ENCODE measurements at regions not wholly inside any gene's neighbourhood (a gene's known extent, or its start where the extent isn't known, plus 50 kb on each side); places are given as distances from the start of the nearest gene placed in this dataset.

DNA sequence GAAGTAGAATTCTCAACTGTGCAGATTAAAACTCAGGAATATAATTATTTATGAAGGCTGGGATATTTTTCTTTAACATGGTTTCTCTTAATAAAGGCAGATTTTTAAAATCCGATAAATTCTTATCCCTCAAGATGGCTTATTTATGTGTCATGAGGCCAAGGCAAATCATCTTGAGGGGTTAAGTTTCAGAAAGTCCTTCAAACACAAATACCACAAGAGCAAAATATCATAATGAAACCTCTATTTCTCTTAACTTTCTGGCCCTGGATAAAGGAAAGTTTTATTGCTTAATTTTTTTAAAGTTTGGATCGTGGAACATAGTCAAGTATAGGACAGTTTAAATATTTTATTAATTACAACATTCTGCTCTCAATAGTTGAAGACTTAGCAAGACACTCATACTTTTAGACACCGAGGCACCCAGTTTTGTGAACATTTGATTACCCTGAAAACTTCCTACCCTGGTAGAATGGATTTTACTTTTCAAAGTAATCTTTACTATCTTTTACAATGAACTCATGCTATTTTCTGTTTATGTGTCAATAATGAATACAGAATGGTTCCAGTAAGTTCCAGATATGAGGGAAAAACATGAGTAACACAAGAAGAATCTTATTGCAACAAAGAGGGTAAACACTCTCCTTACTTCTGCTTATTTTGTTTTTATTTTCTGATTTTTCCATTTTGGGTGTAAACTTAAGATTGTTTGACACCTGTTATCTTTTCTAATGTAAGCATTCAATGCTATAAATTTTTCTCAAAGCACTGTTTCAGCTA lies 200.7 kb upstream of the IL15 start:
- no peaks in the 10 kb centered on the region for H4K20me1 ChIP-seq (replicated peaks; ENCODE audit: control insufficient read depth, extremely low read depth, insufficient read depth, low read length)
- POLR2A ChIA-PET = no interaction called here
- H3K9ac ChIP-seq (replicated peaks; ENCODE audit: extremely low read depth, insufficient read depth, low read length) = no peak overlapping the region
- DNase-seq (ENCODE audit: low read depth, low spot score) = no peak
- H3K27ac ChIP-seq (ENCODE audit: insufficient read depth, low read depth, low read length) = no peak overlapping the region
- no peak overlapping the region for H2AFZ ChIP-seq (ENCODE audit: low read depth, low read length)
- no peaks in the 10 kb centered on the region for H3K36me3 ChIP-seq (ENCODE audit: control insufficient read depth in 2 of 2, extremely low read depth in 1 of 2, insufficient read depth in 2 of 2, low read length in 2 of 2)
- CTCF ChIA-PET = interaction anchor here (1.9 kb wide), 1 partner anchor 13 kb away, joined by 5 read pairs; no protein-coding TSS in a partner anchor
- no TSS peak for BruUV-seq (replicated peaks)
- TF ChIP-seq POLR2AphosphoS5 (IDR thresholded peaks at IDR 0.05; ENCODE audit: insufficient read depth, low read depth, low read length) (no peak), EZH2 (IDR thresholded peaks at IDR 0.05; ENCODE audit: borderline replicate concordance, low read depth, low read length, severe bottlenecking) (no peak), MAX (IDR thresholded peaks at IDR 0.05; ENCODE audit: insufficient read depth, insufficient read length) (no peak), FOS (IDR thresholded peaks at IDR 0.05; ENCODE audit: borderline replicate concordance, insufficient read depth, low read length) (no peak), JUN (IDR thresholded peaks at IDR 0.05; ENCODE audit: borderline replicate concordance, insufficient read depth, insufficient read length, low read depth) (no peak), POLR2A (IDR thresholded peaks at IDR 0.05; ENCODE audit: low read depth, low read length) (no peak), GATA2 (IDR thresholded peaks at IDR 0.05; ENCODE audit: insufficient read depth, insufficient read length, low read depth, low read length) (no peak), MYC (IDR thresholded peaks at IDR 0.05; ENCODE audit: low read depth, low read length) (no peak)
- TF ChIP-seq, protein P1, sequence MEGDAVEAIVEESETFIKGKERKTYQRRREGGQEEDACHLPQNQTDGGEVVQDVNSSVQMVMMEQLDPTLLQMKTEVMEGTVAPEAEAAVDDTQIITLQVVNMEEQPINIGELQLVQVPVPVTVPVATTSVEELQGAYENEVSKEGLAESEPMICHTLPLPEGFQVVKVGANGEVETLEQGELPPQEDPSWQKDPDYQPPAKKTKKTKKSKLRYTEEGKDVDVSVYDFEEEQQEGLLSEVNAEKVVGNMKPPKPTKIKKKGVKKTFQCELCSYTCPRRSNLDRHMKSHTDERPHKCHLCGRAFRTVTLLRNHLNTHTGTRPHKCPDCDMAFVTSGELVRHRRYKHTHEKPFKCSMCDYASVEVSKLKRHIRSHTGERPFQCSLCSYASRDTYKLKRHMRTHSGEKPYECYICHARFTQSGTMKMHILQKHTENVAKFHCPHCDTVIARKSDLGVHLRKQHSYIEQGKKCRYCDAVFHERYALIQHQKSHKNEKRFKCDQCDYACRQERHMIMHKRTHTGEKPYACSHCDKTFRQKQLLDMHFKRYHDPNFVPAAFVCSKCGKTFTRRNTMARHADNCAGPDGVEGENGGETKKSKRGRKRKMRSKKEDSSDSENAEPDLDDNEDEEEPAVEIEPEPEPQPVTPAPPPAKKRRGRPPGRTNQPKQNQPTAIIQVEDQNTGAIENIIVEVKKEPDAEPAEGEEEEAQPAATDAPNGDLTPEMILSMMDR (IDR thresholded peaks at IDR 0.05; ENCODE audit: extremely low read depth in 1 of 2, insufficient read depth in 1 of 2, low read depth in 1 of 2, low read length in 2 of 2) = no peak
- H3K79me2 ChIP-seq (ENCODE audit: control insufficient read depth, insufficient read depth, low read length) = no peaks in the 10 kb centered on the region
- intact Hi-C loops (cut with micrococcal nuclease) (no loop called here), dilution Hi-C loops (cut with MboI; ENCODE audit: extremely low pct_ligation_motif_present, low sequenced_read_pairs) (no loop called here)
- H3K4me1 ChIP-seq (ENCODE audit: control insufficient read depth, extremely low read depth, insufficient read depth, low read length) = no peaks in the 10 kb centered on the region
- H3K4me3 ChIP-seq (replicated peaks in 1 of 3; ENCODE audit: insufficient read depth in 1 of 3, low read depth in 1 of 3, low read length in 3 of 3) = no peak overlapping the region
- H3K9me3 ChIP-seq (replicated peaks; ENCODE audit: control insufficient read depth, insufficient read depth, low read length) = no peaks in the 10 kb centered on the region
- H3K27me3 ChIP-seq (ENCODE audit: control insufficient read depth in 2 of 2, insufficient read depth in 2 of 2, low read length in 2 of 2) = no peaks in the 10 kb centered on the region
- H3K9me1 ChIP-seq (replicated peaks; ENCODE audit: control insufficient read depth, extremely low read depth, insufficient read depth, low read length) = no peaks in the 10 kb centered on the region
- FAIRE-seq = no peak
- no peak overlapping the region for H3K4me2 ChIP-seq (ENCODE audit: insufficient read depth, low read length)
